Activated naive CD4-positive, alpha-beta T cell treated with Interleukin-2 at 50 U/mL for 16 hours (primary cell): ENCODE measurements at regions not wholly inside any gene's neighbourhood (a gene's known extent, or its start where the extent isn't known, plus 50 kb on each side); places are given as distances from the start of the nearest gene placed in this dataset.

Experiments
- DNase-seq: peaks from one replicate; pipeline ENCODE4 v3.0.0-alpha.2; 2020

- no peak for DNase-seq
These were observed 685.9 kb downstream of the MATN1 start for GRCh38 chr1:30037251-30038118.

GRCh38 chr1:30036666-30037065 lies 686.7 kb downstream of the MATN1 start:
- no peak for DNase-seq

- no peak for DNase-seq
These were observed 687.2 kb downstream of the MATN1 start for GRCh38 chr1:30036229-30036547.

- DNase-seq = no peak
These were observed 687.7 kb downstream of the MATN1 start for GRCh38 chr1:30035522-30036228.

- DNase-seq = no peak
These were observed 688.5 kb downstream of the MATN1 start for GRCh38 chr1:30034627-30035521.

GRCh38 chr1:30034105-30034626 lies 689.2 kb downstream of the MATN1 start:
- no peak for DNase-seq

- no peak for DNase-seq
These were observed 689.9 kb downstream of the MATN1 start for GRCh38 chr1:30033256-30034104.

- DNase-seq = no peak
These were observed 691.1 kb downstream of the MATN1 start for GRCh38 chr1:30032302-30032701.

- no peak for DNase-seq
These were observed 693.7 kb downstream of the MATN1 start for GRCh38 chr1:30029677-30030076.

GRCh38 chr1:30028939-30029338 lies 694.4 kb downstream of the MATN1 start:
- no peak for DNase-seq

- DNase-seq = no peak
These were observed 695.1 kb downstream of the MATN1 start for GRCh38 chr1:30028283-30028682.

GRCh38 chr1:30027247-30027646 lies 696.1 kb downstream of the MATN1 start:
- DNase-seq = no peak

GRCh38 chr1:30024411-30025195 lies 698.8 kb downstream of the MATN1 start:
- DNase-seq = no peak

GRCh38 chr1:30023339-30024022 lies 699.9 kb downstream of the MATN1 start:
- no peak for DNase-seq

- DNase-seq = no peak
These were observed 709.4 kb downstream of the MATN1 start for GRCh38 chr1:30014031-30014430.

GRCh38 chr1:30012455-30013440 lies 710.6 kb downstream of the MATN1 start:
- DNase-seq = no peak

- DNase-seq = no peak
These were observed 711.4 kb downstream of the MATN1 start for GRCh38 chr1:30011970-30012369.

- no peak for DNase-seq
These were observed 712.8 kb downstream of the MATN1 start for GRCh38 chr1:30010506-30011106.

GRCh38 chr1:30009720-30010119 lies 713.7 kb downstream of the MATN1 start:
- no peak for DNase-seq
